HepG2 (cell line): ENCODE measurements at regions not wholly inside any gene's neighbourhood (a gene's known extent, or its start where the extent isn't known, plus 50 kb on each side); places are given as distances from the start of the nearest gene placed in this dataset.

Source experiments
- ATAC-seq: fragments of 200-7000 bp; cut with Tn5 transposase; 3 replicates; pipeline ENCODE4 v1.9.1; 2020; ENCODE audit warnings: mild to moderate bottlenecking, moderate library complexity
- BruUV-seq: library from RNA; stranded (reverse); fragments of 400-500 nt; replicated peaks from 2 replicates; lab custom pipeline; 2021; lab: Mats Ljungman, UMichigan
- CTCF ChIA-PET: fragments of 300-600 bp; formaldehyde crosslinking; extraction: SDS; loops from one replicate; lab custom pipeline; 2021; ENCODE audit warnings: low total read pairs, inconsistent platforms, low intra/inter-chr PET ratio; lab: Yijun Ruan, JAX
- POLR2A ChIA-PET: fragments of 350-600 bp; sonication (Branson Sonifier 250); formaldehyde crosslinking; loops from one replicate; lab custom pipeline; 2020; ENCODE audit warnings: antibody characterized with exemption, inconsistent platforms; lab: Yijun Ruan, JAX
- DNase-seq: peaks from one replicate; pipeline ENCODE4 v3.0.0-alpha.2; 2015; ENCODE audit warnings: low spot score
- FAIRE-seq: peaks from 3 replicates; lab custom pipeline; 2011; peaks lifted over from hg19 to GRCh38; lab: Jason Lieb, UNC
- H2AFZ ChIP-seq: one replicate; pipeline ENCODE4 v1.6.1; 2011; ENCODE audit warnings: low read length, inconsistent platforms
- H3K27ac ChIP-seq: fragments of 300-600 bp; 3 replicates; pipeline ENCODE4 v1.8.0; 2011; ENCODE audit warnings: mixed run types, mild to moderate bottlenecking, mixed read lengths, low read length, inconsistent platforms; ENCODE audit not compliant: insufficient read depth; ENCODE audit errors: extremely low read length
- H3K27me3 ChIP-seq, 2 experiments: fragments of 200-600 bp in 1 of 2; 2 replicates in 1 of 2; 3 replicates in 1 of 2; pipeline versions ENCODE4 v1.6.0 to v1.8.0; 2011; ENCODE audit warnings: low read length in 2 of 2, mild to moderate bottlenecking in 2 of 2, moderate library complexity in 2 of 2, inconsistent platforms in 1 of 2; ENCODE audit not compliant: insufficient read depth in 2 of 2, control insufficient read depth in 1 of 2
- H3K36me3 ChIP-seq, 2 experiments: fragments of 200-600 bp in 1 of 2; replicated peaks in 1 of 2; 2 replicates in 1 of 2; 3 replicates in 1 of 2; pipeline versions ENCODE4 v1.5.1 to v1.8.0; 2011; ENCODE audit warnings: low read length in 2 of 2, inconsistent platforms in 1 of 2; ENCODE audit not compliant: insufficient read depth in 2 of 2, control insufficient read depth in 1 of 2
- H3K4me1 ChIP-seq: 2 replicates; pipeline ENCODE4 v1.5.1; 2012; ENCODE audit warnings: low read length, inconsistent platforms; ENCODE audit not compliant: insufficient read depth
- H3K4me2 ChIP-seq: 2 replicates; pipeline ENCODE4 v1.6.0; 2011; ENCODE audit warnings: low read depth, low read length, inconsistent platforms
- H3K4me3 ChIP-seq, 3 experiments: fragments of 200-600 bp in 1 of 3; sonication (generic), shearing (Covaris generic) in 1 of 3; replicated peaks in 1 of 3; 2 replicates each; pipeline ENCODE4 v1.5.1; 2011 to 2016; ENCODE audit warnings: low read length in 3 of 3, inconsistent platforms in 2 of 3, low read depth in 2 of 3, mild to moderate bottlenecking in 2 of 3, control low read depth in 1 of 3, mixed read lengths in 1 of 3; ENCODE audit not compliant: insufficient read depth in 1 of 3
- H3K79me2 ChIP-seq: one replicate; pipeline ENCODE4 v1.6.1; 2011; ENCODE audit warnings: low read length, inconsistent platforms; ENCODE audit not compliant: insufficient read depth
- H3K9ac ChIP-seq: 2 replicates; pipeline ENCODE4 v1.6.0; 2011; ENCODE audit warnings: mild to moderate bottlenecking, low read depth, low read length, inconsistent platforms; ENCODE audit not compliant: insufficient read depth
- H3K9me3 ChIP-seq: 2 replicates; pipeline ENCODE4 v1.5.1; 2012; ENCODE audit warnings: mild to moderate bottlenecking, low read length
- H4K20me1 ChIP-seq: 2 replicates; pipeline ENCODE4 v1.6.0; 2011; ENCODE audit warnings: inconsistent platforms, mild to moderate bottlenecking, low read length, moderate library complexity; ENCODE audit not compliant: insufficient read depth
- AGO1 ChIP-seq: fragments of 200-400 bp; formaldehyde crosslinking; IDR thresholded peaks from 2 replicates; pipeline ENCODE4 v1.6.1; 2017; ENCODE audit warnings: mild to moderate bottlenecking, low read depth, low read length, moderate library complexity; ENCODE audit not compliant: poor library complexity, severe bottlenecking
- ATF7-NPFF ChIP-seq: sonication (generic); formaldehyde crosslinking; IDR thresholded peaks from 2 replicates; pipeline ENCODE4 v1.8.1; 2023; ENCODE audit warnings: mild to moderate bottlenecking, low read depth, missing genetic modification reagents, moderate library complexity
- HIVEP1 ChIP-seq: sonication (generic); formaldehyde crosslinking; IDR thresholded peaks from 2 replicates; pipeline ENCODE4 v1.4.0; 2020; ENCODE audit warnings: mild to moderate bottlenecking, missing genetic modification reagents
- MAFK ChIP-seq, 2 experiments: IDR thresholded peaks in 1 of 2; conservative IDR thresholded peaks in 1 of 2; 2 replicates each; pipeline ENCODE4 v1.6.1; 2011; ENCODE audit warnings: improper control_type of control experiment in 2 of 2, low read length in 2 of 2
- MXI1 ChIP-seq: IDR thresholded peaks from 3 replicates; pipeline ENCODE4 v1.6.1; 2012; ENCODE audit warnings: low read depth, low read length, inconsistent platforms, borderline replicate concordance
- NFE2L2 ChIP-seq: fragments of 150-350 bp; IDR thresholded peaks from 2 replicates; pipeline ENCODE4 v1.6.1; 2014; ENCODE audit warnings: low read length
- PCBP2 ChIP-seq: fragments of 200-400 bp; formaldehyde crosslinking; optimal IDR thresholded peaks from 2 replicates; pipeline ENCODE3; 2018; ENCODE audit warnings: low read length, low read depth; ENCODE audit not compliant: poor library complexity, severe bottlenecking
- SMAD9 ChIP-seq: sonication (generic); formaldehyde crosslinking; IDR thresholded peaks from 2 replicates; pipeline ENCODE4 v1.5.1; 2020; ENCODE audit warnings: mild to moderate bottlenecking, missing genetic modification reagents
- SMYD3 ChIP-seq: sonication (generic); formaldehyde crosslinking; IDR thresholded peaks from 2 replicates; pipeline ENCODE4 v1.8.1; 2023; ENCODE audit warnings: mild to moderate bottlenecking, missing genetic modification reagents
- SNAI1 ChIP-seq: sonication (generic); formaldehyde crosslinking; IDR thresholded peaks from 2 replicates; pipeline ENCODE4 v1.5.0; 2020; ENCODE audit warnings: mild to moderate bottlenecking, missing genetic modification reagents, borderline replicate concordance
- SP140L ChIP-seq: sonication (generic); formaldehyde crosslinking; IDR thresholded peaks from 2 replicates; pipeline ENCODE4 v1.4.0; 2020; ENCODE audit warnings: missing genetic modification reagents, borderline replicate concordance
- TP53 ChIP-seq: sonication (generic); formaldehyde crosslinking; conservative IDR thresholded peaks from 2 replicates; pipeline ENCODE4 v1.4.0; 2020; ENCODE audit warnings: missing genetic modification reagents
- ZNF17 ChIP-seq: sonication (generic); formaldehyde crosslinking; IDR thresholded peaks from 2 replicates; pipeline ENCODE4 v1.5.0; 2020; ENCODE audit warnings: mild to moderate bottlenecking, missing genetic modification reagents
- ZNF746 ChIP-seq: sonication (generic); formaldehyde crosslinking; IDR thresholded peaks from 2 replicates; pipeline ENCODE4 v1.8.0; 2022; ENCODE audit warnings: mild to moderate bottlenecking, missing genetic modification reagents
- WGBS: methylation state at CpG from one replicate; pipeline ENCODE4 v1.1.6; 2017; ENCODE audit warnings: low lambda C conversion rate; 5-methylcytosine and 5-hydroxymethylcytosine counted together
- in situ Hi-C: cut with HindIII; loops from 2 replicates; pipeline ENCODE4 v1.10.0; 2017; ENCODE audit warnings: low pct_unique_long_range_greater_than_20kb; ENCODE audit not compliant: extremely low pct_ligation_motif_present
- intact Hi-C: fragments of 100-400 bp; cut with micrococcal nuclease; formaldehyde crosslinking; loops from one replicate; pipeline ENCODE4 v1.10.0; 2022; ENCODE audit not compliant: unreplicated experiment
- TF ChIP-seq, protein P1 (sequence below): IDR thresholded peaks from 2 replicates; pipeline ENCODE4 v1.6.1; 2016
- TF ChIP-seq, protein P2 (sequence below): sonication (generic); formaldehyde crosslinking; IDR thresholded peaks from 2 replicates; pipeline ENCODE4 v1.5.0; 2020; ENCODE audit warnings: missing genetic modification reagents
- TF ChIP-seq, protein P3 (sequence below): sonication (generic); formaldehyde crosslinking; IDR thresholded peaks from 2 replicates; pipeline ENCODE4 v1.5.1; 2020; ENCODE audit warnings: mild to moderate bottlenecking, missing genetic modification reagents

DNA sequence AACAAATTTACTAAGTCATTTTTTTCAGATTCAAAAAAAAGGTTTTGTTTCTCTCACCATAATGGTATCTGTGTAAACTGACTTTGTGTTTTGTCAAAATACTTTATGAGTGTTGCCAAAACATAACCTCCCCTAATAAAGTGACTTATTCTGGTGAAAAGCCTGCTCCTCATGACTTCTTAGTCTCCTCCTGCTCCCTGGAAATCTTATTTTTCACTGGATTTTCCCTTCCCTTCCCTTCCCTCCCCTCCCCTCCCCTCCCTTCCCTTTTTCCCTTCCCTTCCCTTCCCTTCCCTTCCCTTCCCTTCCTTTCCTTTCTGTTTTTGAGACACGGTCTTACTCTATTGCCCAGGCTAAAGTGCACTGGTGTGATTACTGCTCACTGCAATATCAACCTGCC is 650.1 kb upstream of the GHITM start:
- CTCF ChIA-PET, result no interaction called here
- Histone ChIP-seq H3K27me3 (no peaks in the 10 kb centered on the region), H3K27ac (no peak overlapping the region), H3K9ac (no peak overlapping the region), H3K36me3 (no peaks in the 10 kb centered on the region), H3K4me3 (no peak overlapping the region), H3K79me2 (no peaks in the 10 kb centered on the region), H4K20me1 (no peaks in the 10 kb centered on the region), H3K9me3 (peaks cover 79% of the 10 kb centered on the region), H3K4me2 (no peak overlapping the region), H2AFZ (no peak overlapping the region), H3K4me1 (no peaks in the 10 kb centered on the region)
- no peak for DNase-seq
- POLR2A ChIA-PET, result no interaction called here
- BruUV-seq, result no TSS peak
- intact Hi-C loops, result no loop called here
- WGBS, result 3% methylated on average over 1 of the region's 1 CpG
- in situ Hi-C loops, result no loop called here
- ATAC-seq, result no peak
- no peak for FAIRE-seq
- TF ChIP-seq ZNF746 (CRISPR knock-in tag) (no peak), SMYD3 (CRISPR knock-in tag) (no peak), SP140L (CRISPR knock-in tag) (no peak), NFE2L2 (no peak), MXI1 (no peak), SNAI1 (CRISPR knock-in tag) (no peak), AGO1 (no peak), MAFK (conservative IDR thresholded peaks at IDR 0.05 in 1 of 2, IDR thresholded peaks at IDR 0.05 in 1 of 2; ENCODE audit: low read length in 2 of 2) (no peak), ZNF17 (CRISPR knock-in tag) (no peak), ATF7-NPFF (no peak), PCBP2 (peak; percentile 78), TP53 (no peak), HIVEP1 (no peak), SMAD9 (CRISPR knock-in tag) (no peak)
- TF ChIP-seq, protein P1, sequence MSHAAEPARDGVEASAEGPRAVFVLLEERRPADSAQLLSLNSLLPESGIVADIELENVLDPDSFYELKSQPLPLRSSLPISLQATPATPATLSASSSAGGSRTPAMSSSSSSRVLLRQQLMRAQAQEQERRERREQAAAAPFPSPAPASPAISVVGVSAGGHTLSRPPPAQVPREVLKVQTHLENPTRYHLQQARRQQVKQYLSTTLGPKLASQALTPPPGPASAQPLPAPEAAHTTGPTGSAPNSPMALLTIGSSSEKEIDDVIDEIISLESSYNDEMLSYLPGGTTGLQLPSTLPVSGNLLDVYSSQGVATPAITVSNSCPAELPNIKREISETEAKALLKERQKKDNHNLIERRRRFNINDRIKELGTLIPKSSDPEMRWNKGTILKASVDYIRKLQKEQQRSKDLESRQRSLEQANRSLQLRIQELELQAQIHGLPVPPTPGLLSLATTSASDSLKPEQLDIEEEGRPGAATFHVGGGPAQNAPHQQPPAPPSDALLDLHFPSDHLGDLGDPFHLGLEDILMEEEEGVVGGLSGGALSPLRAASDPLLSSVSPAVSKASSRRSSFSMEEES (CRISPR knock-in tag), result no peak
- TF ChIP-seq, protein P2, sequence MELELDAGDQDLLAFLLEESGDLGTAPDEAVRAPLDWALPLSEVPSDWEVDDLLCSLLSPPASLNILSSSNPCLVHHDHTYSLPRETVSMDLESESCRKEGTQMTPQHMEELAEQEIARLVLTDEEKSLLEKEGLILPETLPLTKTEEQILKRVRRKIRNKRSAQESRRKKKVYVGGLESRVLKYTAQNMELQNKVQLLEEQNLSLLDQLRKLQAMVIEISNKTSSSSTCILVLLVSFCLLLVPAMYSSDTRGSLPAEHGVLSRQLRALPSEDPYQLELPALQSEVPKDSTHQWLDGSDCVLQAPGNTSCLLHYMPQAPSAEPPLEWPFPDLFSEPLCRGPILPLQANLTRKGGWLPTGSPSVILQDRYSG (CRISPR knock-in tag), result no peak
- TF ChIP-seq, protein P3, sequence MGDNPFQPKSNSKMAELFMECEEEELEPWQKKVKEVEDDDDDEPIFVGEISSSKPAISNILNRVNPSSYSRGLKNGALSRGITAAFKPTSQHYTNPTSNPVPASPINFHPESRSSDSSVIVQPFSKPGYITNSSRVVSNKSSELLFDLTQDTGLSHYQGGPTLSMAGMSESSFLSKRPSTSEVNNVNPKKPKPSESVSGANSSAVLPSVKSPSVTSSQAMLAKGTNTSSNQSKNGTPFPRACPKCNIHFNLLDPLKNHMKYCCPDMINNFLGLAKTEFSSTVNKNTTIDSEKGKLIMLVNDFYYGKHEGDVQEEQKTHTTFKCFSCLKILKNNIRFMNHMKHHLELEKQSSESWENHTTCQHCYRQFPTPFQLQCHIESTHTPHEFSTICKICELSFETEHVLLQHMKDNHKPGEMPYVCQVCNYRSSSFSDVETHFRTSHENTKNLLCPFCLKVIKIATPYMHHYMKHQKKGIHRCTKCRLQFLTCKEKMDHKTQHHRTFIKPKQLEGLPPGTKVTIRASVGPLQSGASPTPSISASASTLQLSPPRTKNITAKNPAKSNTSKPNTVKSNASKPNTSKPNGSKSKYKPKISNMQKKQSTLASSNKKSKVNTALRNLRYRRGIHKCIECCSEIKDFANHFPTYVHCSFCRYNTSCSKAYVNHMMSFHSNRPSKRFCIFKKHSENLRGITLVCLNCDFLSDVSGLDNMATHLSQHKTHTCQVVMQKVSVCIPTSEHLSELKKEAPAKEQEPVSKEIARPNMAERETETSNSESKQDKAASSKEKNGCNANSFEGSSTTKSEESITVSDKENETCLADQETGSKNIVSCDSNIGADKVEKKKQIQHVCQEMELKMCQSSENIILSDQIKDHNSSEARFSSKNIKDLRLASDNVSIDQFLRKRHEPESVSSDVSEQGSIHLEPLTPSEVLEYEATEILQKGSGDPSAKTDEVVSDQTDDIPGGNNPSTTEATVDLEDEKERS, result no peak
